Stimulated activated CD8-positive, alpha-beta memory T cell treated with anti-CD3 and anti-CD28 coated beads, Interleukin-7, amount 100 ng/mL, for 1 hour (primary cell): ENCODE measurements at regions not wholly inside any gene's neighbourhood (a gene's known extent, or its start where the extent isn't known, plus 50 kb on each side); places are given as distances from the start of the nearest gene placed in this dataset.
"Not testable (repeated sequence)": the region's sequence is repeated elsewhere in the genome, so short reads cannot be mapped to it uniquely, and the experiment has no call there.

ENCODE experiments used
- DNase-seq, 2 donors: peaks; one replicate each; pipeline ENCODE4 v3.0.0-alpha.2; 2020; ENCODE audit warnings: low read depth in 2 of 2

DNA sequence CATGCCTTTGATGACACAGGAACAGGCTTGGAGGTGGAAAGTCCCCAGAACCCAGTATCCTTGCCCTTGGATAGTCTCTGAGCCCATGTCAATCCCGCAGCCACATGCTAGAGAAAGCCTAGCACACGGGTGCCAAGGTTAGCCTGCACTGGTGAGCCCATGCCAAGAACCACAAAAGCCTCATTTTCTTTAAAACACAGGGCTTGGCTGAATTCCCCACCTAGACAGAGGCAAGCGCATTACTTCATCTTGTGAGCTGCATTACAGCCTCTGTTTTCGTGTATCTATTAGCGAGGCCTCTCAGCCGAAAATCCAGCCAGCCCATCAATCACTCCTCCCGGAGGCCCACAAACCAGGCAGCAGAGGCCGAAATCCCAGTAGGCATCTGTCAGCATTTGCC is 314.9 kb upstream of the AUTS2 start:
- DNase-seq, result no peak

DNA sequence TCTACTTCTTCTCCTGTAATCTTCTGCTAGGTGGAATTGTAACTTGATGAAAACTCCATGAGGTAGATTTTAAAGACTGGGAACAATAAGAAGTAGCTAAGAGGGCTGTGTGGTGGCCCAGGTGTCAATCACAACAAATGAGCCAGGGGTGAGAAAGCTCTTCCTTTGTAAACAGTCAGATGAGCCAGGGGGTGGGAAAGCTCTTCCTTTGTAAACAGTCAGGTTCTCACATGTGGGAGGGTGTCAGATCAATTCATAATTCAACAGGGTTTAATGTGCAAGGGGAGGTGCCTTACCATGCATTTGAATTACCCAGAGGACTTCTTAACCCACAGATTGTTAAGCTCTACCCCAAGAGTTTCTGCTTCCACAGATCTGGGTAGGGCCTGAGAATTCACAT is 312.4 kb upstream of the AUTS2 start:
- DNase-seq, result no peak

DNA sequence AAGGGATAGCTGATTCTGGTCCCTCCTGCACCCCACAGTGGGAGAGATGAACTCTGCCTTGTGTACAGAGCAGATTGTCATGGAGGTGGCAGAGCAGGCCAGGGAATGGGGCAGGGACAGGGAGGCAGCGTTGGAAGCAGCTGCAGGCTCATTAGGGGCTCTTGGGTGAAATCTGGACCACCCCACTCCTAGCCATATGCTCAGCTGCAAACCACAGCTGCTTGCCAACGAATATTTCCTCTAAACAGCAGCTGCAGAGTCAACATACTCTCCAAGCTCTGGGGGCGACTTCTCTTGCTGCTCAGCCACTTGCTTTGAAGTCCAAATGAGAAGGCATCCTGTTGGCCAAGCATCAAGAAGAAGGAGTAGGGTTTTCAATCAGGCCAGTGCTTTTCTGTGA is 302.3 kb upstream of the AUTS2 start:
- no peak for DNase-seq

DNA sequence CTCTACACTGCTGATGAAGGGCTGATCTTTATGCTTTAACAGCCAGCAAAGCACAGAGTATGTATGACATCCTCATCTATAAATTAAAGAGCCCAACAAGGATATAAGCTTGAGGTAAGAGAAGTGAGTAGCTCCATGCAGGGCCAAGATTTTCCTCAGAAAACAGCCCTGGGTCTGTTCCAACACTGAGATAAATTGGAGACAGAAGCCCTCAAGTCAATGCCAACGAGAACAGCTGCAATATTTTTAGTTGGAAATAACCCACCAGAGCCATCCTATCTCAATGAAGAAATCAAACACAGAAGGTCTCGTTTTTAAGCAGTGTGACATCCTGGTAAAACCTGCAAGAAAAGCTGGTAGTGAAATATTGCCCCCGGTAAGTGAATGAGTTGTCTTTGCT is 297.0 kb upstream of the AUTS2 start:
- no peak for DNase-seq

DNA sequence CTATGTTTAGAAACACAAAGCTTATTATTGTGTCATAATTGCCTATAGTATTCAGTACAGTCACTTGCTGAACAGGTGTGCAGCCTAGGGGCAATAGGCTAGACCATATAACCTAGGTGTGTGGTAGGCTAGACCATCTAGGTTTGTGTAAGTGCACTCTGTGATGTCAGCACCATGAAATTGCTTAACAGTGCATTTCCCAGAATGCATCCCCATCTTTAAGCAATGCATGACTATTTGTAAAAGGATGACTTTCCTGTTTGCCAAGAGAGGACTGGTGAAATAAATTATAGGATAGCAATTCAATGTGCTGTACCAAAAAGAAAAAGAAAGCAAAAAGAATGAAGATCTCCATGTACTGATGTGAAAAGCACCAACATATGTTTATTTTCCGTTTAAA is 288.7 kb upstream of the AUTS2 start:
- DNase-seq, result no peak

DNA sequence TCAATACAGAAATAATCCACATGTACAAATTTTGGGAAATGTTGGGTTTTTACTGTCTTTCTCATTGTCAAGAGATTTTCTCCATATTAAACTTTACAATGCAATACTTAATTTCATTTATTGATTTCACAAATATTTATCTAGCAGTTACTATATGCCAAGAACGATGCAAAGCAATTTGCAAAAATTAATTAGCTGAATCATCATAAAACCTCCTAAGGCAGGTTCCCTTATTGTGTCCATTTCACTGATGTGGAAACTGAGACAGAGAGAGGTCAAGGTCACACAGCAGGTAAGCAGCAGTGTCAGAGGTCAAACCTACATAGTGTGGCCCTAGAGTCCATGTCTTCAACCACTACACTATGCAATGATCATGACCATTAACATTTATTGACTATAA is 286.8 kb upstream of the AUTS2 start:
- DNase-seq, result no peak

DNA sequence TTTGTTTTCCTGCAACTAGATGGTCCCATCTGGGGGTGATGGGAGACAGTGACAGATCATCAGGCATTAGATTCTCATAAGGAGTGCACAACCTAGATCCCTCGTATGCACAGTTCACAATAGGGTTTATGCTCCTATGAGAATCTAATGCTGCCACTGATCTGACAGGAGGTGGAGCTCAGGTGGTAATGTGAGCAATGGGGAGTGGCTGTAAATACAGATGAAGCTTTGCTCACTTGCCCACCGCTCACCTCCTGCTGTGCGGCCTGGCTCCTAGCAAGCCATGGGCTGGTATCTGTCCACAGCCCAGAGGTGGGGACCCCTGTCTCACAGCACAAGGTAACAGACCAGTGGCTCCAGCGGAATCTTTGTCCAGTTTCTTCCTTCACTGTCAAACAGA is 284.4 kb upstream of the AUTS2 start:
- not testable (repeated sequence) for DNase-seq

DNA sequence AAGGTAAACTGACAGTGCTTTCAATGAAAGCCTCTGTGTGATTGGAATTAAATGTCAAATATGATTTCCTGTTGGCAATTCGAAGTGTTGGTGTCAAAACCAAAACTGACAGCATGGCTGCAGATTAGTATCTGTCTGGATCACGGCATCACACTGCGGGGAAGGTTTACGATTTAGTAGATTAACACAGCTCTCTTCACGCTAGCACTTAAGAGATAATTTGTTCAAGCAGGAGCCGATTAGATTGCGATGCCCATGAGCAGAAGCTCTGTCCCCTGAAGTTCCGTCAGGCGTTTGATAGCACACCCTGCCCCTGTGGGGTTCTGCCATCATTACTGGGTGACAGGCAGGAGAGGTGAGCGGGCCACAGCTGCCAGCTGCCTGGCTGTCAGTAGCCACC is 279.5 kb upstream of the AUTS2 start:
- DNase-seq, result no peak

DNA sequence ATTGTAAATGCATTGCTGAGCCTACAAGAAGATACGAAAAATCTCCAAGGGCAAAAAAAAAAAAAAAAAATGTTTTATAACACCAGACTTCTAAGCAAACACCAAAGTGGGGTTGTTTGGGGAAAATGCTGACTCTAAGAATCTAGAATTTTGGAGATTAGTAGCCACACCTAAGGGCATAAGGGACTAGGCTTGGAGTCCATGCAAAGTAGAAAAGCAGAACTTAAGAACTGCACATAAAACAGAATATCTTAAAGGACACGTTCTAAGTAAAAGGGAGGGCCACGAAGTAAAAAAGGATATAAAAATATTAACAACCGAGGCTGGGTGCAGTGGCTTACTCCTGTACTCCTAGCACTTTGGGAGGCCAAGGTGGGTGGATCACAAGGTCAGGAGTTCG is 269.8 kb upstream of the AUTS2 start:
- DNase-seq, result no peak

DNA sequence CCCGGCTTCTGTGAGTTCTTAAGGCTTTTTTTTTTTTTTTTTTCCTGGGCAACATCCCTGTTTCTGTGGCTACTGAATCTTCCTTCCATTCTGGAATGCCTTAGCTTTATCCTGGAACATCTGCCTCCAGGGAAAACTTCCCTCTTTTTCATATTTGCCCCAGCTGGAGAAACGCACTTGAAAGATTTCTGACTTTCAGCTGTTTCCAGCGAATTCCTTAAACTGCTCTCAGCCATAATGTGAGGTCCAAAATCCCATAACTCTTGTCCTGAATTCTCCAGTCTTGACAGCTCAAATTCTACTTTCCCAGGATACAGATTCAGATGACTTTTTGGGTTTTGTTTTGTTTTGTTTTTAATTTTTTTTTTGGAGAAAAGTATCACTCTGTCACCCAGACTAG is 263.6 kb upstream of the AUTS2 start:
- no peak for DNase-seq

DNA sequence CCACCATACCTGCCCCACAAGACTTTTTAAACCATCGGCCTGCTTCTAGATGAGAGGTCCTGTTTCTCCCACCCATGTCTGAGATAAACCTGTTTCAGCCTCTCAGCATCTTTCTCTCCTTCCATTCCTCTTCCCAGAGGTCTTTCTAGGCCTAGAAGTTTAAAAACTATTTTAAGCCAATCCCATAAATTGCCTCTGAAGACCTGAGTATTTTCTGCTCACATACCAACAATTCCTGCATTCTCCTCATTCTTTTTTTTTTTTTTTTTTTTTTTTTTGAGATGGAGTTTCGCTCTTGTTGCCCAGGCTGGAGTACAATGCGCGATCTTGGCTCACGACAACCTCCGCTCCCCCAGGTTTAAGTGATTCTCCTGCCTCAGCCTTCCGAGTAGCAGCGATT is 262.9 kb upstream of the AUTS2 start:
- no peak for DNase-seq

DNA sequence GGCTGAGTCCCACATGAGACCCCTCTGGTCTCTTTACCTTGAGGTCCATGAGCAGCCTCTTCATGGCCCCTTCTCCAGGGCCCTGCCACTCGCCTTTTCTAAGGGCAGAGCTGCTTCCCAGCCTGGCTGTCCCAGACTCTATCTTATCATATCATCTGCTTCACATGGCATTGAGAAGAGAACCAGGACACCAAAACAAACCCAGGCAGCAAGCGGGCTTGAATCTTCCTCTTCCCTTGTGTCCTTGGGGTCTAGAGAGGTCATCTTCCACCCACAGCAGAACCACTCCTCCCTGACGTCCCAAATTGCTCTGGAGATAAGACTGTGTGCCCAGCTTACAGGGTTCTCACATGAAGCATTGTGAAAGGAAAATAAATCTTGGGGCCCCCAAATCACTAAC is 261.3 kb upstream of the AUTS2 start:
- DNase-seq, result no peak

DNA sequence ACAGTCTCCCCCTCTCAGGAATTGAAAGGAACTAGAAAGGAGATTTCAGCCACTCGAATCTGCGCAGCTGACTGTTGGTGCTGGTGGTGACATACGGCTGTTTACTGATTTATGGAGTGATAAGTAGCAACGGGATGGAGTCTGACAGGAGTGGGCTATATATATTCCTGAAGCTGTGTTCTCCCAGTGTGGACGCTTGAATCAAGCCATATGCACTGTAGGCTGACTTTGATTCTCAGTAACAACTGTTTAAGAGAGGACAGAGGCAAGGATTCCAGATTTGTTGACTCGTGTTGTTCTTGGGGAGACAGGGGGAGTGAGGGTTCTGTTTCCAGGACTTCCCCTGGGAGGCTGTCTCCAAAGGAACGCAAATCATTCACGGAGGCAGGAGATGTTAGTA is 260.1 kb upstream of the AUTS2 start:
- DNase-seq, result no peak

DNA sequence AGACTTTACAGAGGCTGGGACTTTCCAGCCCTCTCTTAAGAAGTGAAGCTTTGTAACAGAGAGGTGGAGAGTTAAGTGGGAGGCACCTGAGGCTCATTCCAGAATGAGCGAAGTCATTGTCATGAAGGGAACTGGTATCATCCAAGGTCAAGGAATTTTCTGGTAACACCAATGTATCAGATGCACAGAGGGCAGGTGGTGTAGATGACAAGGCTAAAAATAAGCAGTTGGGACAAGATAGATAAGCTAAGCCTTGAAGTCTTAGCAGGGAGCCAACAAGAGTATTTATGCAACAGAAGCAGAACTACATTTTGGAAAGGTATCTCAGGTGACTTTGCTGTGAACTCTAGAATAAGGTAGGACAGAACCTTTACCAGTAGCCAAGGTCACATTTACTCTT is 257.0 kb upstream of the AUTS2 start:
- DNase-seq, result no peak

DNA sequence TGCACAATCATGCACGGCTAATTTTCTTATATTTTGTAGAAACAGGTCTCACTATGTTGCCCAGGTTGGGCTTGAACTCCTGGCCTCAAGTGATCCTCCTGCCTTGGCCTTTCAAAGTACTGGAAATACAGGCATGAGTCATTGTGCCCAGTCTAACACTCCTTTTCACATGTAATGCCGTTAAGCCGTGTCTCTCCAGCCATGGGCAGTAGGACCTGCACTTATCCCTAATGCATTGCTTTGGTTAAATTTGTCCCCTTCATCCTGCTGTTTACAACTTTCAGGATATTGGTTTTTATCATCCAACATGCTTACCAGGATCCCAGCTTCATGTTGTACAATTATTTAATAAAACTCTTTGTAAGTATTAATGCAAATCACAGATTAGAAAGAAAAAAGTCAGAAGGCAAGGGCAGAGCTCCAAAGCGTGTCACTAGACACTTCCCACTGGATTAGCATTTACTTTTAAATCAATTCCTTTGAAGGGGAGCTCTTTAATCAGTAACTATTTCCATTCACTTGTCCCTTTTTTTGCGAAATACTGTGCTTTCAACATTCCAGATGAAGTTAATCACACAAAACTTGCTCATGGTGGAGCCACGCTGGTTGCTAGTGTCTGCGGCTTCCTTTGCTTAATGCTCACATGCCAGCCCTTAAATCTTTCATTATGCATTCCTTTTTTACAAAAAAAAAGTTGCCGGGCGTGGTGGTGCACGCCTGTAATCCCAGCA is 256.0 kb upstream of the AUTS2 start:
- DNase-seq, result no peak

DNA sequence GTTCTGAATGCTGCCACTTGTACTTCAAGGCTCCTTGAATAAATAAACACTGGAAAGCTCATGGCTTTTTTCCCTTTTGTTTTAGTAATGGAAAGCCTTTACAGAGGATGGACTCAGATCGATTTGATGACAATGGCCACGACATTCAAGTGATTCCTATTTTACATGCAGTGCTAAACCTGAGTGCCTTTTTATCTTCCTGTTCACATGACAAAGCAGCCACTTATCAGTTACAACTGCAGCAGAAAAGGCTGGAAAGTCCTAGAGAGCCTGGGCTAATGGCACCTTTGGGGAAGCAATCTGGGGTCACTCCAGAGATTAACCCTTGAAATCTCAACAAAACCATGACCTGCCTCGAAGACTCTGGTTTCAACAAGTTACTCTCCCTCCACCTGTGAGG is 249.0 kb upstream of the AUTS2 start:
- DNase-seq, result no peak

DNA sequence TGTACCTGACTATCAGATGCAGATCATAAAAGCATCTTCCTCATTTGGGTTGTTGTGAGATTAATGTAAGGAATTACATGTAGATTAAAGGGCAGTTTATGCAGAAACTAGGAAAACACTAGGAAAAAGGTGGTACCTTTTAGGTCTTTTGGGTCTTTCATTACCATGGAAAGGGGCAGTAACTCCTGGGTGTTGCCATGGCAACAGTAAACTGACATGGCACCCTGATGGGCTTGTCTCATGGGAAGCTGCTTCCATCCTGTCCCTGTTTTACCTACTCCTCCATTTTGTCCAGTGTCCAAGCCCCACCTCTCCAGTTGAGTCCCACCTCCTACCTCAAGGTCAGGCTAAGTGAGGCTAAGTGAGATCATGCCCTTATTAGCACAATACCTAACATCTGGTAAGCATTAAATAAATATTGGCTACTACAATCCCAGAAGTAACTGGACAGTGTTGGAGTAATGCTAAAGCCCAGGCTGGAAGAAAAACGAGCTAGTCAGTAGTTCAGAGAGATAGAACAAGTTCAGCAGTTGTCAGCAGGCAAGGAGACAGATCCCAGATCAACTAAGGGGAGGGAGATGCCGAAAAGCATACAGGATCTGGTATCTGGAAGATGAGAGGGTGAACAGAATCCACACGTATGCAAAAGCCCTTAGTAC is 240.0 kb upstream of the AUTS2 start:
- no peak for DNase-seq

DNA sequence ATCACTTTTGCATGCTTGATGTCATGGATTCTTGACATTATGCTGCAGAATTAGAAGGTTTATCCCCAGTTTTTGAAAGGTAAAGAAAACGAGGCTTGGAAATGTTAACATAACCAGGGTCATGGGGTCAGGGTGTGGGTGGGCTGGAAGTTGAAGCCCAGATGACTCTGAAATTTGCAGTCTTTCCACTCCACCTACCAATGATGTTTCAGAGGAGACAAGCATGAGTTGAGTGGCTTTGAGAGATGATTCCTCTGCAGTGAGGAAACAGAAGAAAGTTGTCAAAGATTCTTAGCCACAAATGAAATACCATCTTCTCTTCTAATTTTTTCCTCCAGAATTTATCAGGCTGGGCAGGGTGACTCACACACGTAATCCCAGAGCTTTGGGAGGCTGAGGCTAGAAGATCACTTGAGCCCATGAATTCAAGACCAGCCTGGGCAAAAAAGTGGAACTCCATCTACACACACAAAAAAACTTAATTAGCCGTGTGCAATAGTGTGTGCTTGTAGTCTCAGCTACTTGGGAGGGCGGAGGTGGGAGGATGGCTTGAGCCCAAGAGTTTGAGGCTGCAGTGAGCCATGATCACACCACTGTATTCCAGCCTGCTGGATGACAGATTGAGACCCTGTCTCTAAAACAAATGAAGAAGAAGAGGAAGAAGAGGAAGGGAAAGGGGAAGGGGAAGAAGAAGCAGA is 239.1 kb upstream of the AUTS2 start:
- DNase-seq, result no peak

DNA sequence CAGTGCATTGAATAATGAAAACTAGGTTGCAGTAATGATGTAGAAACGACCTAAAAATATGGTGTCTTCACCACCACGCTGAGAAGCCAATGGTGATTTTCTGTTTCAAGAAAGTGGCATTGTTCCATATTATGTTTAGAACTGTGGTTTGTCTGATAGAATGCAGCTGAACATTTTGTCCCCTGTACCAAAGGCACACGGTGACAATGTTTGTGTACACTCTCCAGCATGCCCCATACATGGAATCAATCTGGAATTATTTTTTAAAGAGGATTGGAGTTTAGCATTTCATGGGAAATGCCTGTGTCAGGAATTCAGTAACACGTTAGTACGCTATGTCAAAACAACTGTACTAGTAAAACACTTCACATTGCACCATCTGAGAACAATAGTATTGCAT is 237.4 kb upstream of the AUTS2 start:
- no peak for DNase-seq

DNA sequence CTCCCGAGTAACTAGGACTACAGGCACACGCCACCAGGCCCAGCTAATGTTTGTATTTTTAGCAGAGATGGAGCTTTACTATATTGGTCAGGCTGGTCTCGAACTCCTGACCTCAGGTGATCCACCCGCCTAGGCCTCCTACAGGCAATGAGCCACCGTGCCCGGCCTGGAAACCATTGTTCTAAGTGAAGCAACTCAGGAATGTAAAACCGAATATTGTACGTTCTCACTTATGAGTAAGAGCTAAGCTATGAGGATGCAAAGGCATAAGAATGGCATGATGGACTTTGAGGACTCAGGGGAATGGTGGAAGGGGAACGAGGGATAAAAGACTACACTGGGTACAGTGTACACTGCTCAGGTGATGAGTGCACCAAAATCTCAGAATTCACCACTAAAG is 235.1 kb upstream of the AUTS2 start:
- no peak for DNase-seq

DNA sequence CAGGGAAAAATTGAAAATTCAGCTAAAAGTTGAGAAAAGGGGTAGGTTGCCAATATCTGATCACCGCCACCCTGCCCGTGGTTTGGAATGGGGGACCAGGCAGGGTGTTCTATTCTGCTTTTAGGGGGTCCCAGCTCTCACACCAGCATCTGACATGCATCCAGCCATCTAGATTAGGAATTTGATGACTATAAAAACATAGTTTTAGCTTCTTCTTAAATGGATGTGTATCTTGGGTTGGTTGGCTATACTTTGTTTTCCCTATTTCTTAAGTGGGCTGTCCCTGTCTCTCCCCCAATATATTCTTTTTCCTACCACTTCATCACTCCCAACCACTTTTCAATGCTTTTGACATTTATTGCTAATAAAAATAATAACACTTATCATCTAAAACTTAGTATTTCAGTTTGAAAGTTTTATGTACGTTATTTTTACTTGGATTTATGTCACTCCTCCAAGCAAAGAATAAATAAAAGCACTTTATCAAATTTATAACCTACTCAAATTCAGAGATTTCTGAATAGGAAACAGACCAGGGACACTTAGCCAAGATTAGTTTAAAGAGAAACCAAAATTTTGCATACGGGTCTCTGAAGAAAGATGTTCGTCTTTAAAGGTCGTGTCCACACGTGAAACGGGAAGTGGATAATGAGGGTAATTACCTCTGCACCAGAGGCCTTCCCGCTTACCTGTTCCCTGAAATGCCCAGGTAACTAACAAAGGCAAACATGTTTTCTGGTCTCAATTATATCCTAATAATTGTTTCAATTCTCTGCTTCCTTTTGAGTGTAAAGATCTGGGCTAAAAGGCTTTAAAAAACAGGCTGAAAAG is 233.2 kb upstream of the AUTS2 start:
- no peak for DNase-seq

DNA sequence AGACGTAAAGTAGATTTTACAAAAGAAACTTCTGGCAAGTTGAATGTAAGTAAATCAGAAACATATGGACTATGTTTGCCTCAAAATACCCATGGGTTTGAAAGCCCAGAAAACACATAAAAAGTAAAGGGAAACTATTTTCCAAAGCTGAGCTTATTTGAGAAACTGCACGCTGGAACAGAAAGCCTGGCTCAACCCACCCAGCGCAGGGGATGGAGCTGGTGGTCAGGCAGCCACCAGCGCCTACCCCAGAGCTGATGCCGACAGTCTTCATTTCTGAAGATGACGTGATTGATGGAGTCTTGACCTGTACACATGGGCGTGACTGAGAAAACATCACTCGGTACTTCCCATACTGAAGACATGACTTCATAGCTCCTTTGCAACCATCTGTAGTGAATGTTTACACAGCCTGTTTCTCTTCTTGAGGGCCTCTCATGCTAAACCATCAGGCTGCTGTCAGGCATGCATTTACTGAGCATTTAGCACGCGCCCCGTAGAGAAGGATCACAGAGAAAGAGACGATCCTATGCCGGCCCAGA is 232.6 kb upstream of the AUTS2 start:
- no peak for DNase-seq
